OCI-LY1 (cell line): ENCODE measurements at regions not wholly inside any gene's neighbourhood (a gene's known extent, or its start where the extent isn't known, plus 50 kb on each side); places are given as distances from the start of the nearest gene placed in this dataset.

Experiments
- H2AFZ ChIP-seq: fragments of 200-600 bp; sonication (generic), shearing (Covaris generic); 2 replicates; pipeline ENCODE4 v1.6.0; 2014; ENCODE audit warnings: antibody characterized with exemption, mild to moderate bottlenecking, low read length
- H3F3A ChIP-seq: fragments of 200-600 bp; sonication (generic), shearing (Covaris generic); 2 replicates; pipeline ENCODE4 v1.6.0; 2014; ENCODE audit warnings: mild to moderate bottlenecking, antibody characterized with exemption, low read length, moderate library complexity; ENCODE audit not compliant: insufficient read depth
- H3K27ac ChIP-seq: fragments of 200-600 bp; sonication (generic); 2 replicates; pipeline ENCODE4 v1.5.1; 2014; ENCODE audit warnings: low read length, mixed run types, mild to moderate bottlenecking, low read depth; ENCODE audit not compliant: poor library complexity, severe bottlenecking
- H3K27me3 ChIP-seq: fragments of 200-600 bp; sonication (generic); 2 replicates; pipeline ENCODE4 v1.6.0; 2014; ENCODE audit warnings: antibody characterized with exemption, mild to moderate bottlenecking, low read length, moderate library complexity; ENCODE audit not compliant: insufficient read depth
- H3K36me3 ChIP-seq: fragments of 200-600 bp; sonication (generic); 2 replicates; pipeline ENCODE4 v1.6.1; 2014; ENCODE audit warnings: mild to moderate bottlenecking, antibody characterized with exemption, low read length, moderate library complexity, mixed read lengths; ENCODE audit not compliant: insufficient read depth
- H3K4me1 ChIP-seq: fragments of 200-600 bp; sonication (generic); 2 replicates; pipeline ENCODE4 v1.5.1; 2014; ENCODE audit warnings: mild to moderate bottlenecking, low read length, moderate library complexity; ENCODE audit not compliant: insufficient read depth, severe bottlenecking
- H3K4me2 ChIP-seq: fragments of 200-600 bp; sonication (generic), shearing (Covaris generic); 2 replicates; pipeline ENCODE4 v1.6.1; 2014; ENCODE audit warnings: low read length
- H3K4me3 ChIP-seq: fragments of 200-600 bp; sonication (generic); 2 replicates; pipeline ENCODE4 v1.5.1; 2014; ENCODE audit warnings: low read length, low read depth, mild to moderate bottlenecking, mixed read lengths; ENCODE audit not compliant: poor library complexity, severe bottlenecking
- H3K79me2 ChIP-seq: fragments of 200-600 bp; shearing (Covaris generic); 2 replicates; pipeline ENCODE4 v1.6.1; 2016; ENCODE audit warnings: mixed run types, low read length, mixed read lengths; ENCODE audit not compliant: insufficient read depth
- H3K9ac ChIP-seq: fragments of 200-600 bp; sonication (generic), shearing (Covaris generic); 2 replicates; pipeline ENCODE4 v1.6.1; 2014; ENCODE audit warnings: mild to moderate bottlenecking, low read length, mixed read lengths
- H3K9me2 ChIP-seq: fragments of 200-600 bp; sonication (generic), shearing (Covaris generic); 2 replicates; pipeline ENCODE4 v1.6.1; 2014; ENCODE audit warnings: low read depth, mild to moderate bottlenecking, low read length, mixed read lengths
- H3K9me3 ChIP-seq: fragments of 200-600 bp; shearing (Covaris generic); 2 replicates; pipeline ENCODE4 v1.6.1; 2014; ENCODE audit warnings: low read length, mixed read lengths
- H4K20me1 ChIP-seq: fragments of 200-600 bp; sonication (generic), shearing (Covaris generic); 2 replicates; pipeline ENCODE4 v1.6.0; 2016; ENCODE audit warnings: mild to moderate bottlenecking, low read length; ENCODE audit not compliant: insufficient read depth
- EZH2 ChIP-seq: fragments of 200-600 bp; sonication (generic), shearing (Covaris generic); IDR thresholded peaks from 2 replicates; pipeline ENCODE4 v1.8.0; 2017; ENCODE audit warnings: borderline replicate concordance, mixed run types, mild to moderate bottlenecking, antibody characterized with exemption, low read length, moderate library complexity, mixed read lengths
- TF ChIP-seq, protein P1 (sequence below): fragments of 200-600 bp; sonication (generic), shearing (Covaris generic); IDR thresholded peaks from 2 replicates; pipeline ENCODE4 v1.5.1; 2017; ENCODE audit warnings: mild to moderate bottlenecking, antibody characterized with exemption, low read length, moderate library complexity, mixed read lengths

DNA sequence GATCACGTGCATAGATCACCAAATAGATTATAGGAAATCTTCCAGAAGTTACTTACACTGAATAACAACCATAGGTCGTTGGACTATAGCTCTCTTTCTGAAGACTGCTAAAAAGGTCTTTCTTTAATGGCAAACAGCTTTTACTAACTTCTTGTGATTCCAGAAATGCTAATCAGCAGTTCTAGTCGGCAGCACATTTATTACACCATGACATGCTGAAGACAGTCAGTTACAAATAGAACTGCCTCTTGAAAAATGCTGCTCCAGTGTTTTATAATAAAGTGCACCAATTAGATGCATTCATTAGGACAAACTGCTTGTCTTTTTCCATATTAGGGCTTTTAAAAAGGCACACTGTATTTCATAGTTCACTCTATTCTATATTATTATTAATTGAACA lies 488.2 kb downstream of the PABPC4L start:
- Histone ChIP-seq H3K9me2 (no peaks in the 10 kb centered on the region; the same call in 1 of the 2 replicates), H3K4me3 (no peak overlapping the region), H3F3A (no peaks in the 10 kb centered on the region), H3K36me3 (no peaks in the 10 kb centered on the region), H3K4me1 (peaks cover 3% of the 10 kb centered on the region), H3K27me3 (no peaks in the 10 kb centered on the region), H3K79me2 (no peaks in the 10 kb centered on the region), H3K27ac (no peak overlapping the region), H2AFZ (peak overlapping the region; percentile 88), H3K9ac (no peak overlapping the region), H3K9me3 (no peaks in the 10 kb centered on the region), H3K4me2 (no peak overlapping the region), H4K20me1 (no peaks in the 10 kb centered on the region)
- TF ChIP-seq, protein P1, sequence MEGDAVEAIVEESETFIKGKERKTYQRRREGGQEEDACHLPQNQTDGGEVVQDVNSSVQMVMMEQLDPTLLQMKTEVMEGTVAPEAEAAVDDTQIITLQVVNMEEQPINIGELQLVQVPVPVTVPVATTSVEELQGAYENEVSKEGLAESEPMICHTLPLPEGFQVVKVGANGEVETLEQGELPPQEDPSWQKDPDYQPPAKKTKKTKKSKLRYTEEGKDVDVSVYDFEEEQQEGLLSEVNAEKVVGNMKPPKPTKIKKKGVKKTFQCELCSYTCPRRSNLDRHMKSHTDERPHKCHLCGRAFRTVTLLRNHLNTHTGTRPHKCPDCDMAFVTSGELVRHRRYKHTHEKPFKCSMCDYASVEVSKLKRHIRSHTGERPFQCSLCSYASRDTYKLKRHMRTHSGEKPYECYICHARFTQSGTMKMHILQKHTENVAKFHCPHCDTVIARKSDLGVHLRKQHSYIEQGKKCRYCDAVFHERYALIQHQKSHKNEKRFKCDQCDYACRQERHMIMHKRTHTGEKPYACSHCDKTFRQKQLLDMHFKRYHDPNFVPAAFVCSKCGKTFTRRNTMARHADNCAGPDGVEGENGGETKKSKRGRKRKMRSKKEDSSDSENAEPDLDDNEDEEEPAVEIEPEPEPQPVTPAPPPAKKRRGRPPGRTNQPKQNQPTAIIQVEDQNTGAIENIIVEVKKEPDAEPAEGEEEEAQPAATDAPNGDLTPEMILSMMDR, result no peak
- TF ChIP-seq EZH2, result no peak

GRCh38 chr4:133711817-133712216 lies 489.8 kb downstream of the PABPC4L start:
- TF ChIP-seq, protein P1, result no peak
- no peak for TF ChIP-seq EZH2
- Histone ChIP-seq H3K4me3 (no peak overlapping the region), H3K36me3 (no peaks in the 10 kb centered on the region), H3K4me2 (no peak overlapping the region), H3K79me2 (no peaks in the 10 kb centered on the region), H3F3A (no peaks in the 10 kb centered on the region), H3K4me1 (peaks cover 3% of the 10 kb centered on the region), H3K9me3 (peaks cover 4% of the 10 kb centered on the region; the same call in 1 of the 2 replicates), H4K20me1 (no peaks in the 10 kb centered on the region), H3K9me2 (no peaks in the 10 kb centered on the region; the same call in 1 of the 2 replicates), H3K27ac (no peak overlapping the region), H3K9ac (no peak overlapping the region), H3K27me3 (no peaks in the 10 kb centered on the region), H2AFZ (peak overlapping the region; percentile 92; the same call in 1 of the 2 replicates)

DNA sequence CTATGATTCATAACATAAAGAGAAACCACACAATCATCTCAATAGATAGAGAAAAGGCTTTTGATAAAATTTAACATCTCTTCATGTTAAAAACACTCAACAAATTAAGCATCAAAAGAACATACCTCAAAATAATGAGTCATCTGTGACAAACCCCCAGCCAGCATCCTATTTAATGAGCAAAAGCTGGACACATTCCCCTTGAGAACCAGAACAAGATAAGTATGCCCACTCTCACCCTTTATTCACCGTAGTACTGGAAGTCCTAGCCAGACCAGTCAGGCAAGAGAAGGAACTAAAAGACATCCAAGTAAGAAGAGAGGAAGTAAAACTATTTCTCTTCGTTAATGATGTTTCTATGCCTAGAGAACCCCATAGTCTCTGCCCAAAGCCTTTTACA lies 507.2 kb downstream of the PABPC4L start:
- Histone ChIP-seq H3K4me1 (no peaks in the 10 kb centered on the region), H4K20me1 (no peaks in the 10 kb centered on the region), H3K27ac (no peak overlapping the region), H2AFZ (no peak overlapping the region), H3K79me2 (no peaks in the 10 kb centered on the region), H3F3A (no peaks in the 10 kb centered on the region), H3K9ac (no peak overlapping the region), H3K27me3 (no peaks in the 10 kb centered on the region), H3K9me2 (no peaks in the 10 kb centered on the region), H3K4me2 (no peak overlapping the region), H3K36me3 (no peaks in the 10 kb centered on the region), H3K4me3 (no peak overlapping the region), H3K9me3 (no peaks in the 10 kb centered on the region)
- TF ChIP-seq, protein P1, result no peak
- TF ChIP-seq EZH2, result no peak
